ENCODE measurements at regions not wholly inside any gene's neighbourhood (a gene's known extent, or its start where the extent isn't known, plus 50 kb on each side); places are given as distances from the start of the nearest gene placed in this dataset.

DNA sequence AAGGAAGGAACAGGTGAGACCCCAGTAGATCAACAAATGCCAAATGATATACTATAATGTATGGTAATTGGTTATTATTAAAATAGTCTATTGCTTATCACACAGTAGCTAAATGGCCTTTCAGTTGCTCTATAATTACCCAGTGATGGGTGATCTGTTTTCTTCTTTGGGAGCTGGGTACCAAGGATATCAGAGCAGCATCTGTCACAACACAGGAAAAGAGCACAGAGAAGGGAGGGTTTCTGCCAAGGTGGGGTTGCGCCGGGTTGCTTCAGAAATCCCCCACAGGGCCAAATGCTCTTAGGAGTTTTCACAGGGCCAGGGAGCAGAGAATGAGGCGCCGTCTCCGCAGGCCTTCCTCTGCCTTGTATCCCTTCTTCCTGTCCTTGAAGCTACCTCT is 469.4 kb downstream of the INSC start (continued):
- TF ChIP-seq, protein P1, sequence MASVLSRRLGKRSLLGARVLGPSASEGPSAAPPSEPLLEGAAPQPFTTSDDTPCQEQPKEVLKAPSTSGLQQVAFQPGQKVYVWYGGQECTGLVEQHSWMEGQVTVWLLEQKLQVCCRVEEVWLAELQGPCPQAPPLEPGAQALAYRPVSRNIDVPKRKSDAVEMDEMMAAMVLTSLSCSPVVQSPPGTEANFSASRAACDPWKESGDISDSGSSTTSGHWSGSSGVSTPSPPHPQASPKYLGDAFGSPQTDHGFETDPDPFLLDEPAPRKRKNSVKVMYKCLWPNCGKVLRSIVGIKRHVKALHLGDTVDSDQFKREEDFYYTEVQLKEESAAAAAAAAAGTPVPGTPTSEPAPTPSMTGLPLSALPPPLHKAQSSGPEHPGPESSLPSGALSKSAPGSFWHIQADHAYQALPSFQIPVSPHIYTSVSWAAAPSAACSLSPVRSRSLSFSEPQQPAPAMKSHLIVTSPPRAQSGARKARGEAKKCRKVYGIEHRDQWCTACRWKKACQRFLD (CRISPR knock-in tag; IDR thresholded peaks at IDR 0.05): no peak
- TF ChIP-seq, protein P2, sequence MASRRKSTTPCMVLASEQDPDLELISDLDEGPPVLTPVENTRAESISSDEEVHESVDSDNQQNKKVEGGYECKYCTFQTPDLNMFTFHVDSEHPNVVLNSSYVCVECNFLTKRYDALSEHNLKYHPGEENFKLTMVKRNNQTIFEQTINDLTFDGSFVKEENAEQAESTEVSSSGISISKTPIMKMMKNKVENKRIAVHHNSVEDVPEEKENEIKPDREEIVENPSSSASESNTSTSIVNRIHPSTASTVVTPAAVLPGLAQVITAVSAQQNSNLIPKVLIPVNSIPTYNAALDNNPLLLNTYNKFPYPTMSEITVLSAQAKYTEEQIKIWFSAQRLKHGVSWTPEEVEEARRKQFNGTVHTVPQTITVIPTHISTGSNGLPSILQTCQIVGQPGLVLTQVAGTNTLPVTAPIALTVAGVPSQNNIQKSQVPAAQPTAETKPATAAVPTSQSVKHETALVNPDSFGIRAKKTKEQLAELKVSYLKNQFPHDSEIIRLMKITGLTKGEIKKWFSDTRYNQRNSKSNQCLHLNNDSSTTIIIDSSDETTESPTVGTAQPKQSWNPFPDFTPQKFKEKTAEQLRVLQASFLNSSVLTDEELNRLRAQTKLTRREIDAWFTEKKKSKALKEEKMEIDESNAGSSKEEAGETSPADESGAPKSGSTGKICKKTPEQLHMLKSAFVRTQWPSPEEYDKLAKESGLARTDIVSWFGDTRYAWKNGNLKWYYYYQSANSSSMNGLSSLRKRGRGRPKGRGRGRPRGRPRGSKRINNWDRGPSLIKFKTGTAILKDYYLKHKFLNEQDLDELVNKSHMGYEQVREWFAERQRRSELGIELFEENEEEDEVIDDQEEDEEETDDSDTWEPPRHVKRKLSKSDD (conservative IDR thresholded peaks at IDR 0.05; ENCODE audit: low read length): no peak

DNA sequence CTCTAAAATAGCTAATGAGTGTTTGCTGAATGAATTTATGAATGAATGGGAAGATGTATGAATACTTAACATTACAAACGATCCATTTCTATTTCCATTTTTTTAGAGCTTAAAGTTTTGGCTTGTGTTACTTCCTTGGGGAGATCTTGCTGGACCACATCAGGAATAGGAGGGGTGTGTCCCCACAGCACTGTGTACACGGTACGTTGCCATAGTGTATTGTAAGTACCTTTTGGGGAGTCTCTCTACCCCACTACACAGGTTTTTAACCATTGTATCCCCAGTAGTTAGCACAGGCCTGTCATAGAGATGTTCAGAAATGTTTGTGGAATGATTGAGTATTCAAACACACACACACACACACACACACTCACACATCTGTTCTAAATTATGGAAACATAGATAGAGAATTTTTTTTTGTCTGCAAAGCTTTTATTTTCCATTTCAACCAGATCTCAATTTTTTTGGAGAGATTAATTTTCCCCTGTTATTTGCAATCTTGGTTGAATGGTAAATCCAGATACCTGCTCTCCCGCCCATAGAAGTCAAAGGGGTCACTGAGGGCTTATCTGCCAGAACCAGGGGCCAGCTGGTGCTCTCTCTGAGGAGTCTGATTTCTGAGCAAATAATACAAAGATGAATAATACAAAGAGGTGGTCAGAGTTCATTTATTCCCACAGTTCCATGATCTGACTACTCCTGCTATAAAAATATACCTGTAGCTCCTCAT is 471.0 kb downstream of the INSC start:
- CTCF ChIA-PET (ENCODE audit: low intra/inter-chr PET ratio): no interaction called here
- no peak for ATAC-seq

More for the DNA sequence above, 471.0 kb downstream of the INSC start:
- POLR2A ChIA-PET: interaction anchor here (0.6 to 1.3 kb wide), 2 partner anchors 17 to 216 kb away, joined by 3 read pairs; no protein-coding TSS in a partner anchor
- Histone ChIP-seq H3K4me2 (ENCODE audit: insufficient read depth, low read length) (no peak overlapping the region), H3K4me1 (replicated peaks in 1 of 2; ENCODE audit: control insufficient read depth in 2 of 2, insufficient read depth in 2 of 2, low read length in 2 of 2) (peaks cover 0 to under 1% of the 10 kb centered on the region in 2 experiments; a peak in 1 of 5 replicates), H3K9ac (ENCODE audit: insufficient read depth in 1 of 2, low read depth in 2 of 2, low read length in 2 of 2) (no peak overlapping the region), H3K27ac (ENCODE audit: extremely low read depth, low read depth, low read length) (no peak overlapping the region), H3K36me3 (ENCODE audit: control insufficient read depth, insufficient read depth, low read length) (no peaks in the 10 kb centered on the region), H3K9me3 (replicated peaks; ENCODE audit: control insufficient read depth, insufficient read depth, low read depth, low read length) (no peaks in the 10 kb centered on the region), H4K20me1 (replicated peaks; ENCODE audit: control insufficient read depth, insufficient read depth, low read length) (no peaks in the 10 kb centered on the region), H3K9me1 (ENCODE audit: control insufficient read depth, insufficient read depth, low read length) (no peaks in the 10 kb centered on the region), H3K79me2 (ENCODE audit: control insufficient read depth, insufficient read depth, low read length) (no peaks in the 10 kb centered on the region), H2AFZ (ENCODE audit: low read depth, low read length) (no peak overlapping the region), H3K4me3 (no peak overlapping the region), H3K27me3 (ENCODE audit: control insufficient read depth in 2 of 2, insufficient read depth in 2 of 2, low read length in 2 of 2) (peaks cover 0 to 7% of the 10 kb centered on the region in 2 experiments; a peak in 1 of 5 replicates)
- FAIRE-seq (no peak), DNase-seq (ENCODE audit: extremely low read depth in 1 of 4, low spot score in 3 of 4) (peak in 1 of 4 experiments; percentile 3)
- 2% methylated on average over 4 of the region's 4 CpGs for WGBS (ENCODE audit: insufficient coverage, low coverage, missing lambda C conversion rate)
- in situ Hi-C loops (cut with MboI): no loop called here
- intact Hi-C loops (cut with micrococcal nuclease): no loop called here
- no TSS peak for BruUV-seq (replicated peaks)
- TF ChIP-seq STAT5B (CRISPR knock-in tag; IDR thresholded peaks at IDR 0.05): no peak
- peak; percentile 21; the same call in 1 of the 2 replicates for TF ChIP-seq CBFA2T3 (IDR thresholded peaks at IDR 0.05)
